Neural cell (in vitro differentiated cells): ENCODE measurements at regions not wholly inside any gene's neighbourhood (a gene's known extent, or its start where the extent isn't known, plus 50 kb on each side); places are given as distances from the start of the nearest gene placed in this dataset.

Experiments used
- H2AFZ ChIP-seq: fragments of 200-600, 300-800 bp; sonication (generic), shearing (Covaris generic); 2 replicates; pipeline ENCODE4 v1.6.0; 2014; ENCODE audit warnings: low read depth, mild to moderate bottlenecking, antibody characterized with exemption, low read length, moderate library complexity
- H3F3A ChIP-seq: fragments of 200-600 bp; shearing (Covaris generic); 2 replicates; pipeline ENCODE4 v1.6.1; 2016; ENCODE audit warnings: mild to moderate bottlenecking, moderate library complexity, mixed read lengths, antibody characterized with exemption, low read length; ENCODE audit not compliant: insufficient read depth, poor library complexity, severe bottlenecking
- H3K27ac ChIP-seq: fragments of 200-600, 300-800 bp; sonication (generic), shearing (Covaris generic); 2 replicates; pipeline ENCODE4 v1.5.1; 2014; ENCODE audit warnings: mild to moderate bottlenecking, low read length, moderate library complexity
- H3K27me3 ChIP-seq: fragments of 300-800, 200-600 bp; sonication (generic), shearing (Covaris generic); 2 replicates; pipeline ENCODE4 v1.6.0; 2014; ENCODE audit warnings: mild to moderate bottlenecking, low read depth, low read length, moderate library complexity; ENCODE audit not compliant: insufficient read depth
- H3K36me3 ChIP-seq: fragments of 300-800, 200-600 bp; sonication (generic), shearing (Covaris generic); 2 replicates; pipeline ENCODE4 v1.5.1; 2014; ENCODE audit warnings: mild to moderate bottlenecking, antibody characterized with exemption, low read length, moderate library complexity; ENCODE audit not compliant: insufficient read depth
- H3K4me2 ChIP-seq: fragments of 300-800, 200-600 bp; sonication (generic), shearing (Covaris generic); 2 replicates; pipeline ENCODE4 v1.6.0; 2014; ENCODE audit warnings: mild to moderate bottlenecking, low read length
- H3K4me3 ChIP-seq: fragments of 300-800, 200-600 bp; sonication (generic), shearing (Covaris generic); 2 replicates; pipeline ENCODE4 v1.5.1; 2014; ENCODE audit warnings: mild to moderate bottlenecking, low read length, moderate library complexity
- H3K79me2 ChIP-seq: fragments of 200-600 bp; shearing (Covaris generic); replicated peaks from 2 replicates; pipeline ENCODE4 v1.6.0; 2014; ENCODE audit warnings: mild to moderate bottlenecking, low read length, moderate library complexity; ENCODE audit not compliant: insufficient read depth
- H3K9ac ChIP-seq: fragments of 300-800, 200-600 bp; sonication (generic), shearing (Covaris generic); 2 replicates; pipeline ENCODE4 v1.6.1; 2016; ENCODE audit warnings: mild to moderate bottlenecking, low read length, mixed read lengths
- H3K9me2 ChIP-seq: fragments of 200-600 bp; shearing (Covaris generic); 2 replicates; pipeline ENCODE4 v1.6.1; 2016; ENCODE audit warnings: mild to moderate bottlenecking, low read length, mixed read lengths; ENCODE audit not compliant: insufficient read depth
- H3K9me3 ChIP-seq: fragments of 200-600, 300-800 bp; sonication (generic), shearing (Covaris generic); 2 replicates; pipeline ENCODE4 v1.6.1; 2016; ENCODE audit warnings: mild to moderate bottlenecking, mixed run types, low read length, moderate library complexity, mixed read lengths
- H4K20me1 ChIP-seq: fragments of 200-600 bp; shearing (Covaris generic); 2 replicates; pipeline ENCODE4 v1.6.1; 2016; ENCODE audit warnings: mild to moderate bottlenecking, mixed run types; ENCODE audit not compliant: insufficient read depth
- CTCF ChIP-seq: fragments of 450-650 bp; IDR thresholded peaks from 2 replicates; pipeline ENCODE4 v1.5.1; 2014; ENCODE audit warnings: antibody characterized with exemption, mild to moderate bottlenecking, moderate library complexity; ENCODE audit not compliant: poor library complexity, severe bottlenecking
- EP300 ChIP-seq: fragments of 450-650 bp; conservative IDR thresholded peaks from 2 replicates; pipeline ENCODE4 v1.6.1; 2014; ENCODE audit warnings: antibody characterized with exemption, mild to moderate bottlenecking, moderate library complexity; ENCODE audit not compliant: poor library complexity, severe bottlenecking
- EZH2 ChIP-seq: fragments of 200-600, 300-800 bp; shearing (Covaris generic), sonication (generic); IDR thresholded peaks from 2 replicates; pipeline ENCODE4 v1.6.1; 2014; ENCODE audit warnings: antibody characterized with exemption, low read length, borderline replicate concordance, mild to moderate bottlenecking; ENCODE audit not compliant: insufficient read depth, poor library complexity, severe bottlenecking
- MXI1 ChIP-seq: fragments of 450-650 bp; conservative IDR thresholded peaks from 2 replicates; pipeline ENCODE4 v1.6.1; 2014; ENCODE audit warnings: antibody characterized with exemption, mild to moderate bottlenecking; ENCODE audit not compliant: poor library complexity, severe bottlenecking
- POLR2AphosphoS5 ChIP-seq: IDR thresholded peaks from 2 replicates; pipeline ENCODE4 v1.6.1; 2012
- RAD21 ChIP-seq: fragments of 450-650 bp; conservative IDR thresholded peaks from 2 replicates; pipeline ENCODE4 v1.6.1; 2014; ENCODE audit warnings: antibody characterized with exemption, mild to moderate bottlenecking, moderate library complexity
- REST ChIP-seq: IDR thresholded peaks from 2 replicates; pipeline ENCODE4 v1.6.1; 2012; ENCODE audit warnings: borderline replicate concordance
- SMC3 ChIP-seq: fragments of 450-650 bp; conservative IDR thresholded peaks from 2 replicates; pipeline ENCODE4 v1.6.1; 2014; ENCODE audit warnings: antibody characterized with exemption, mild to moderate bottlenecking, moderate library complexity; ENCODE audit not compliant: poor library complexity
- TAF1 ChIP-seq: IDR thresholded peaks from 2 replicates; pipeline ENCODE4 v1.6.1; 2012; ENCODE audit warnings: low read depth

GRCh38 chr2:479490-480176 is 191.7 kb upstream of the ALKAL2 start:
- no peaks in the 10 kb centered on the region for H3K79me2 ChIP-seq
- no peaks in the 10 kb centered on the region for H4K20me1 ChIP-seq
- no peak for TF ChIP-seq RAD21
- no peaks in the 10 kb centered on the region for H3F3A ChIP-seq
- no peaks in the 10 kb centered on the region for H3K9me2 ChIP-seq
- H3K9me3 ChIP-seq, result no peaks in the 10 kb centered on the region
- no peak overlapping the region for H3K9ac ChIP-seq
- H3K4me2 ChIP-seq, result no peak overlapping the region
- no peak overlapping the region for H3K27ac ChIP-seq
- no peak overlapping the region for H3K4me3 ChIP-seq
- no peak overlapping the region for H2AFZ ChIP-seq
- no peaks in the 10 kb centered on the region for H3K27me3 ChIP-seq
- no peaks in the 10 kb centered on the region for H3K36me3 ChIP-seq

- no peaks in the 10 kb centered on the region for H4K20me1 ChIP-seq
- H2AFZ ChIP-seq, result no peak overlapping the region
- H3K9ac ChIP-seq, result no peak overlapping the region
Measured at GRCh38 chr2:479031-479430, 191.1 kb upstream of the ALKAL2 start.

More at GRCh38 chr2:479031-479430, 191.1 kb upstream of the ALKAL2 start:
- no peak overlapping the region for H3K4me2 ChIP-seq
- H3K9me2 ChIP-seq, result no peaks in the 10 kb centered on the region
- H3K27me3 ChIP-seq, result no peaks in the 10 kb centered on the region
- H3K79me2 ChIP-seq, result no peaks in the 10 kb centered on the region
- no peak overlapping the region for H3K4me3 ChIP-seq
- TF ChIP-seq RAD21 (no peak), MXI1 (no peak), SMC3 (no peak), REST (no peak), EZH2 (no peak), EP300 (no peak), TAF1 (no peak), CTCF (no peak), POLR2AphosphoS5 (no peak)
- no peak overlapping the region for H3K27ac ChIP-seq
- H3F3A ChIP-seq, result no peaks in the 10 kb centered on the region
- no peaks in the 10 kb centered on the region for H3K9me3 ChIP-seq
- H3K36me3 ChIP-seq, result no peaks in the 10 kb centered on the region
